Erythroblast (primary cell): ENCODE measurements at regions not wholly inside any gene's neighbourhood (a gene's known extent, or its start where the extent isn't known, plus 50 kb on each side); places are given as distances from the start of the nearest gene placed in this dataset.

ENCODE experiments used
- GATA1 ChIP-seq: IDR thresholded peaks from 2 replicates; pipeline ENCODE4 v1.6.1; 2011; ENCODE audit warnings: low read depth, mild to moderate bottlenecking, control low read depth, low read length, moderate library complexity
- POLR2A ChIP-seq: IDR thresholded peaks from 2 replicates; pipeline ENCODE4 v1.6.1; 2011; ENCODE audit warnings: mild to moderate bottlenecking, low read length

DNA sequence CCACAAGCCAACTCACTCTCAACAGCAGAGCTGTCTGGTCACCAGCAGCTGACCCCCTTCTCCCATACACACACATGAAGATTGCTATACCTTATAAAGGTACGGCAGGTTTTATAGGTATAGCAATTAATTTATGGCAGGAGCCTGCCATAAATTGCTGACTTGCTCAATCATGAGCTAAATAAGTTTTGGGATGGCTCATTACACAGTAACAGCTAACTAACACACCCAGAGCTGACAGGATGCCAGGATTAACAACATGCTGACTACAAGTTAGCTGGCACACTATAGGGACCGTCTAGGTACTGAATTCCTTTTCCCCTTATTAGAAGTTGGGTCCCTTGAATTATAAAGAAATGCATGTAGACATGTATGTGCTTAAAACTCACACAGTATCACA lies 150.3 kb upstream of the KCNJ18 start:
- TF ChIP-seq POLR2A (no peak), GATA1 (no peak)
